Hindlimb muscle (tissue), 1 donor: ENCODE measurements at regions not wholly inside any gene's neighbourhood (a gene's known extent, or its start where the extent isn't known, plus 50 kb on each side); places are given as distances from the start of the nearest gene placed in this dataset.
A peak's percentile ranks its signal among the peaks of the same experiment; 100 is the strongest.
"Not testable (repeated sequence)": the region's sequence is repeated elsewhere in the genome, so short reads cannot be mapped to it uniquely, and the experiment has no call there.

Experiments
- DNase-seq: peaks from one replicate; pipeline ENCODE4 v3.0.0-alpha.2; 2013

GRCh38 chr1:243996223-243996622 is 54.9 kb upstream of the ZBTB18 start:
- no peak for DNase-seq

GRCh38 chr1:243991650-243992049 is 59.4 kb upstream of the ZBTB18 start:
- no peak for DNase-seq

GRCh38 chr1:243984788-243985187 is 66.3 kb upstream of the ZBTB18 start:
- DNase-seq, result no peak

- DNase-seq, result no peak
Measured at GRCh38 chr1:243982447-243983018, 68.5 kb upstream of the ZBTB18 start.

GRCh38 chr1:243980471-243980870 is 70.6 kb upstream of the ZBTB18 start:
- no peak for DNase-seq

- DNase-seq, result no peak
Measured at GRCh38 chr1:243980071-243980470, 71.0 kb upstream of the ZBTB18 start.

GRCh38 chr1:243979396-243979795 is 71.7 kb upstream of the ZBTB18 start:
- DNase-seq, result no peak

- no peak for DNase-seq
Measured at GRCh38 chr1:243977094-243977493, 74.0 kb upstream of the ZBTB18 start.

- DNase-seq, result peak; percentile 4
Measured at GRCh38 chr1:243974451-243975292, 76.4 kb upstream of the ZBTB18 start.

- no peak for DNase-seq
Measured at GRCh38 chr1:243973169-243973568, 77.9 kb upstream of the ZBTB18 start.

- no peak for DNase-seq
Measured at GRCh38 chr1:243970077-243970476, 81.0 kb upstream of the ZBTB18 start.

- no peak for DNase-seq
Measured at GRCh38 chr1:243968413-243968812, 82.7 kb upstream of the ZBTB18 start.

- DNase-seq, result no peak
Measured at GRCh38 chr1:243964915-243965314, 86.2 kb upstream of the ZBTB18 start.

- no peak for DNase-seq
Measured at GRCh38 chr1:243963571-243963970, 87.5 kb upstream of the ZBTB18 start.

- no peak for DNase-seq
Measured at GRCh38 chr1:243962541-243962940, 88.5 kb upstream of the ZBTB18 start.

- no peak for DNase-seq
Measured at GRCh38 chr1:243959998-243960397, 91.1 kb upstream of the ZBTB18 start.

- DNase-seq, result no peak
Measured at GRCh38 chr1:243957141-243957540, 93.9 kb upstream of the ZBTB18 start.

GRCh38 chr1:243956450-243956849 is 94.6 kb upstream of the ZBTB18 start:
- no peak for DNase-seq

- not testable (repeated sequence) for DNase-seq
Measured at GRCh38 chr1:243951207-243951606, 99.9 kb upstream of the ZBTB18 start.

- no peak for DNase-seq
Measured at GRCh38 chr1:243950166-243950565, 100.1 kb upstream of the AKT3 start.

GRCh38 chr1:243946946-243947345 is 96.9 kb upstream of the AKT3 start:
- DNase-seq, result no peak

- DNase-seq, result no peak
Measured at GRCh38 chr1:243946253-243946652, 96.2 kb upstream of the AKT3 start.

- no peak for DNase-seq
Measured at GRCh38 chr1:243945727-243946126, 95.7 kb upstream of the AKT3 start.

- DNase-seq, result peak; percentile 9
Measured at GRCh38 chr1:243944429-243945160, 94.6 kb upstream of the AKT3 start.
